ENCODE measurements at regions not wholly inside any gene's neighbourhood (a gene's known extent, or its start where the extent isn't known, plus 50 kb on each side); places are given as distances from the start of the nearest gene placed in this dataset.
"Not testable (repeated sequence)": the region's sequence is repeated elsewhere in the genome, so short reads cannot be mapped to it uniquely, and the experiment has no call there.

DNA sequence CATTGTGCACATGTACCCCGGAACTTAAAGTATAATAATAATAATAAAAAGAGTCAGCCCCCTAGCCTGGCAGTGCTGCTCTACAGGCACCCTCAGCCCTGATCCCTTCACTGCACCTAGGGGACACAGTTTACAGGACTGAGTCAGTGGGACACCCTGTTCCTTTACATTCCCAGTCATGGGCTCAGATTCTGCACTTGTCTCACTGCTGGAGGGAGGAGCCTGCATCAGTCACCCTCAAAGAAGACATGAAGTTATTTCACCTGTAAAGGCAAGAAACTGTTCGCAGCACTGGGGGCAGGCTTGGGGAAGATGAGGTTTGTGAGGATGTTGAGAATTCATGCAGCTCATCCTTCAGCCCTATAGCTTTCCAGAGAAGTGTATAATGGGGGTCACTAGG, 50.7 kb upstream of the VPREB1 start:
- TF ChIP-seq, protein P1, sequence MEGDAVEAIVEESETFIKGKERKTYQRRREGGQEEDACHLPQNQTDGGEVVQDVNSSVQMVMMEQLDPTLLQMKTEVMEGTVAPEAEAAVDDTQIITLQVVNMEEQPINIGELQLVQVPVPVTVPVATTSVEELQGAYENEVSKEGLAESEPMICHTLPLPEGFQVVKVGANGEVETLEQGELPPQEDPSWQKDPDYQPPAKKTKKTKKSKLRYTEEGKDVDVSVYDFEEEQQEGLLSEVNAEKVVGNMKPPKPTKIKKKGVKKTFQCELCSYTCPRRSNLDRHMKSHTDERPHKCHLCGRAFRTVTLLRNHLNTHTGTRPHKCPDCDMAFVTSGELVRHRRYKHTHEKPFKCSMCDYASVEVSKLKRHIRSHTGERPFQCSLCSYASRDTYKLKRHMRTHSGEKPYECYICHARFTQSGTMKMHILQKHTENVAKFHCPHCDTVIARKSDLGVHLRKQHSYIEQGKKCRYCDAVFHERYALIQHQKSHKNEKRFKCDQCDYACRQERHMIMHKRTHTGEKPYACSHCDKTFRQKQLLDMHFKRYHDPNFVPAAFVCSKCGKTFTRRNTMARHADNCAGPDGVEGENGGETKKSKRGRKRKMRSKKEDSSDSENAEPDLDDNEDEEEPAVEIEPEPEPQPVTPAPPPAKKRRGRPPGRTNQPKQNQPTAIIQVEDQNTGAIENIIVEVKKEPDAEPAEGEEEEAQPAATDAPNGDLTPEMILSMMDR (conservative IDR thresholded peaks at IDR 0.05; ENCODE audit: low read depth, low read length), result no peak

DNA sequence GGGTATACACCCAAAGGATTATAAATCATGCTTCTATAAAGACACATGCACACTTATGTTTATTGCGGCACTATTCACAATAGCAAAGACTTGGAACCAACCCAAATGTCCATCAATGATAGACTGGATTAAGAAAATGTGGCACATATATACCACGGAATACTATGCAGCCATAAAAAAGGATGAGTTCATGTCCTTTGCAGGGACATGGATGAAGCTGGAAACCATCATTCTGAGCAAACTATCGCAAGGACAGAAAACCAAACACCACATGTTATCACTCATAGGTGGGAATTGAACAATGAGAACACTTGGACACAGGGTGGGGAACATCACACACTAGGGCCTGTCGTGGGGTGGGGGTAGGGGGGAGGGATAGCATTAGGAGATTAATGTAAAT, 51.1 kb upstream of the VPREB1 start:
- H3K4me3 ChIP-seq (ENCODE audit: low read depth, low read length), result not testable (repeated sequence)

More for the DNA sequence above, 50.7 kb upstream of the VPREB1 start:
- no peak overlapping the region for H3K4me3 ChIP-seq (ENCODE audit: low read depth, low read length)
- DNase-seq (ENCODE audit: low read depth), result no peak

DNA sequence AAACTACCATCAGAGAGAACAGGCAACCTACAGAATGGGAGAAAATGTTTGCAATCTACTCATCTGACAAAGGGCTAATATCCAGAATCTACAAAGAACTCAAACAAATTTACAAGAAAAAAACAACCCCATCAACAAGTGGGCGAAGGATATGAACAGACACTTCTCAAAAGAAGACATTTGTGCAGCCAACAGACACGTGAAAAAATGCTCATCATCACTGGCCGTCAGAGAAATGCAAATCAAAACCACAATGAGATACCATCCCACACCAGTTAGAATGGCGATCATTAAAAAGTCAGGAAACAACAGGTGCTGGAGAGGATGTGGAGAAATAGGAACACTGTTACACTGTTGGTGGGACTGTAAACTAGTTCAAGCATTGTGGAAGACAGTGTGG, 51.6 kb upstream of the VPREB1 start:
- DNase-seq (ENCODE audit: low read depth); H3K4me3 ChIP-seq (ENCODE audit: low read depth, low read length): not testable (repeated sequence)

More for the DNA sequence above, 51.1 kb upstream of the VPREB1 start:
- not testable (repeated sequence) for DNase-seq (ENCODE audit: low read depth)

DNA sequence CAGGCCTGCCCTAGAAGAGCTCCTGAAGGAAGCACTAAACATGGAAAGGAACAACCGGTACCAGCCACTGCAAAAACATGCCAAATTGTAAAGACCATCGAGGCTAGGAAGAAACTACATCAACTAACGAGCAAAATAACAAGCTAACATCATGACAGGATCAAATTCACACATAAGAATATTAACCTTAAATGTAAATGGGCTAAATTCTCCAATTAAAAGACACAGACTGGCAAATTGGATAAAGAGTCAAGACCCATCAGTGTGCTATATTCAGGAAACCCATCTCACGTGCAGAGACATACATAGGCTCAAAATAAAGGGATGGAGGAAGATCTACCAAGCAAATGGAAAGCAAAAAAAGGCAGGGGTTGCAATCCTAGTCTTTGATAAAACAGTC, 54.8 kb upstream of the VPREB1 start:
- not testable (repeated sequence) for H3K4me3 ChIP-seq (ENCODE audit: low read depth, low read length); DNase-seq (ENCODE audit: low read depth)

DNA sequence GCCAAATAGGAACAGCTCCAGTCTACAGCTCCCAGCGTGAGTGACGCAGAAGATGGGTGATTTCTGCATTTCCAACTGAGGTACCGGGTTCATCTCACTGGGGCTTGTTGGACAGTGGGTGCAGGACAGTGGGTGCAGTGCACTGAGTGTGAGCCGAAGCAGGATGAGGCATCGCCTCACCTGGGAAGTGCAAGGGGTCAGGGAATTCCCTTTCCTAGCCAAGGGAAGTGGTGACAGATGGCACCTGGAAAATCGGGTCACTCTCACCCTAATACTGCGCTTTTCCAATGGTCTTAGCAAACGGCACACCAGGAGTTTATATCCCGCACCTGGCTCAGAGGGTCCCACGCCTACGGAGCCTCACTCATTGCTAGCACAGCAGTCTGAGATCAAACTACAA, 56.7 kb upstream of the VPREB1 start:
- not testable (repeated sequence) for H3K4me3 ChIP-seq (ENCODE audit: low read depth, low read length); DNase-seq (ENCODE audit: low read depth)

DNA sequence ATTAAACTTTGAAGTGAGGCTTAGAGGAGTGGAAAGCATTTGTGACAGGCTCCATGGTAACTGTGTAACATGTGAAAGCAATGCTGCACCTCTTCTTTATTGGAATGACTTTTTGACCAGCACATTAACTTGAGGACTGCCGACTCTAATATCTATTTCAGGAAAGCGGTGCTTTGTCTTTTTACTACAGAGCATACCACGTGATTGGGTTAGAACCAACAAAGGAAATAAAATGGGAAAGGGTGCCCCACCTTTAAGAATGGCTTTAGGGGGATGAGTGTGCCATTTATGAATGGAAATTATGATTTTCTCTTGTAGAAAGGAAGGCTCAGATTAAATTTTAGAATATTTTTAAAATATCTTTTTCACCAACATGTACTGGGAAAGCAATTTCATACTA, 57.3 kb upstream of the VPREB1 start:
- no peak for DNase-seq (ENCODE audit: low read depth)
- TF ChIP-seq, protein P1 (conservative IDR thresholded peaks at IDR 0.05; ENCODE audit: low read depth, low read length), result no peak
- no peak overlapping the region for H3K4me3 ChIP-seq (ENCODE audit: low read depth, low read length)

DNA sequence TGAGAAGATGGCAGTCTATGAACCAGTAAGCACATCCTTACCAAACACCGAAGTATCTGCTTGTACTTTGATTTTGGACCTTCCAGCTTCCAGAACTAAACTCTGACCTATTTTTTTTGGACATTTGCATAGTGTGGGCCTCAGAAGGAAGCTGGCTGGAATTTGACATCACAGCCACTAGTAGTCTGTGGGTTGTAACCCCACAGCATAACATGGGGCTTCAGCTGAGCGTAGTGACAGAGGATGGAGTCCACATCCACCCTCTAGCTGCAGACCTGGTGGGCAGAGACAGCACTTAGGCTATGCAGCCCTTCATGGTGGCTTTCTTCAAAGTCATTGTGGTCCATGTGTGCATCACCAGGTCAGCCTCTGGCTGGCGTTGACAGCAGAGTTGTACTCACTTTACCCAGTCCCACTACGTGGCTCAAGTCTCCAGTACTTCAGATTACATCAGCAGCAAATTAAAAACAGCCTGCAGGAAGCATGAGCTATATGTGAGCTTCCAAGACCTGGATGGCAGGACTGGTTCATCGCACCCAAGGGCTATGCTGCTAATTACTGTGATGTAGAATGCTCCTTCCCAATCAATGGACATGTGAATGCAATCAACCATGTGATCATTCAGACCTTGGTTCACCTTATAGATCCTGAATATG, 58.6 kb upstream of the VPREB1 start:
- no peak overlapping the region for H3K4me3 ChIP-seq (ENCODE audit: low read depth, low read length)
- no peak for DNase-seq (ENCODE audit: low read depth)
- TF ChIP-seq, protein P1 (conservative IDR thresholded peaks at IDR 0.05; ENCODE audit: low read depth, low read length), result no peak

DNA sequence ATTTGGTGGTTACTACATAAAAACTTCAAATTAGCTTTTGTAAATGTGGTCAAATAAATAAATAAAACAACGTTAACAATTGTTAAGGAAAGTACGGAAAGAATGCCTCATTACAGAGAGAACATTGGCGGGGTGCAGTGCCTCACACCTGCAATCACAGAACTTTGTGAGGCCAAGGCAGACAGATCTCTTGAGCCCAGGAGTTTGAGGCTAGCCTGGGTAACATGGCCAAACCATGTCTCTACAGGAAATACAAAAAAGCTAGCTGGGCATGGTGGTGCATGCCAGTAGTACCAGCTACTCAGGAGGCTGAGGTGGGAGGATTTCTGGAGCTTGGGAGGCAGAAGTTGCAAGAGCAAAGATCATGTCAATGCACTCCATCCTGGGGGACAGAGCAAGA, 59.4 kb upstream of the VPREB1 start:
- TF ChIP-seq, protein P1 (conservative IDR thresholded peaks at IDR 0.05; ENCODE audit: low read depth, low read length), result no peak

DNA sequence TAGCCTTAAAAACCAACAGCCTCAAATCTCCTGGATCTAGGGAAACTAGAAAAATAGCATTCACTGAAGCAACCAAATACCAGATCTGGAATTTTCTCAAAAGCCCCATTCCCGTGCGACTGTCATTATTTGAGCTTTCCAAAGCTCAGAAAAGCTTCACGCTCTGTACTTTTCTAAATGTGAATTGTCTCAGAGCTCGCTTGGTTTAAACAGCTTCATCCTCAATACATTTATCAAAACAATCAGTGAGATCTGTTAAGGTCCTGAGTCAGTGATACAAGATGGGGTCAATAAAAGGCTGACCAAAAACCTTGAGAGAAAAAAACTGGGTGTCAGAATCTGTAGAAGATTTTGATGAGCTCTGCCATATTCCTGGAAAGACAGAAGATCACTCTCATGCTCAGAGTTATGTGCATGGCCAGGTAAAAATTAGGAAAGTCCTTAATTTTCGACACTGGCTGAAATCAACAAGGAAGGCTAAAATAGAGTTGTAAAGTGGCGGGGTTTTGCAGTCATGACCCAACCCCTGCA, 60.2 kb upstream of the VPREB1 start:
- TF ChIP-seq, protein P1 (conservative IDR thresholded peaks at IDR 0.05; ENCODE audit: low read depth, low read length), result no peak
- H3K4me3 ChIP-seq (ENCODE audit: low read depth, low read length), result no peak overlapping the region
- DNase-seq (ENCODE audit: low read depth), result no peak

More for the DNA sequence above, 59.4 kb upstream of the VPREB1 start:
- H3K4me3 ChIP-seq (ENCODE audit: low read depth, low read length), result no peak overlapping the region
- no peak for DNase-seq (ENCODE audit: low read depth)
